HUES64 (cell line): ENCODE measurements at regions not wholly inside any gene's neighbourhood (a gene's known extent, or its start where the extent isn't known, plus 50 kb on each side); places are given as distances from the start of the nearest gene placed in this dataset.

Source experiments
- H3K27ac ChIP-seq: 2 replicates; pipeline ENCODE4 v1.7.0; 2013; ENCODE audit warnings: low read depth, low read length, inconsistent platforms
- H3K27me3 ChIP-seq: 2 replicates; pipeline ENCODE4 v1.6.1; 2013; ENCODE audit warnings: mild to moderate bottlenecking, low read length; ENCODE audit not compliant: insufficient read depth
- H3K36me3 ChIP-seq: 2 replicates; pipeline ENCODE4 v1.6.1; 2013; ENCODE audit warnings: mild to moderate bottlenecking, low read length; ENCODE audit not compliant: insufficient read depth
- H3K4me1 ChIP-seq: 2 replicates; pipeline ENCODE4 v1.6.1; 2013; ENCODE audit warnings: mild to moderate bottlenecking, low read length, moderate library complexity; ENCODE audit not compliant: insufficient read depth
- H3K4me3 ChIP-seq: 2 replicates; pipeline ENCODE4 v1.5.1; 2013; ENCODE audit warnings: mild to moderate bottlenecking, low read length, moderate library complexity
- H3K9ac ChIP-seq: 2 replicates; pipeline ENCODE4 v1.6.1; 2013; ENCODE audit warnings: mild to moderate bottlenecking, low read depth, low read length
- H3K9me3 ChIP-seq: 2 replicates; pipeline ENCODE4 v1.6.1; 2013; ENCODE audit warnings: low read depth, low read length; ENCODE audit not compliant: insufficient read depth
- WGBS: fragments of 150-250, 120-280 bp; methylation state at CpG from one replicate; pipeline ENCODE4 v1.1.7; 2013; ENCODE audit warnings: missing lambda C conversion rate; 5-methylcytosine and 5-hydroxymethylcytosine counted together

GRCh38 chr13:82614086-82614485 lies 1268.2 kb downstream of the SLITRK1 start:
- no peak overlapping the region for H3K27ac ChIP-seq
- no peaks in the 10 kb centered on the region for H3K27me3 ChIP-seq
- H3K9me3 ChIP-seq, result no peaks in the 10 kb centered on the region
- H3K4me3 ChIP-seq, result no peak overlapping the region
- H3K9ac ChIP-seq, result no peak overlapping the region
- H3K4me1 ChIP-seq, result no peaks in the 10 kb centered on the region
- no peaks in the 10 kb centered on the region for H3K36me3 ChIP-seq
- WGBS, result 85% methylated on average over 2 of the region's 2 CpGs

DNA sequence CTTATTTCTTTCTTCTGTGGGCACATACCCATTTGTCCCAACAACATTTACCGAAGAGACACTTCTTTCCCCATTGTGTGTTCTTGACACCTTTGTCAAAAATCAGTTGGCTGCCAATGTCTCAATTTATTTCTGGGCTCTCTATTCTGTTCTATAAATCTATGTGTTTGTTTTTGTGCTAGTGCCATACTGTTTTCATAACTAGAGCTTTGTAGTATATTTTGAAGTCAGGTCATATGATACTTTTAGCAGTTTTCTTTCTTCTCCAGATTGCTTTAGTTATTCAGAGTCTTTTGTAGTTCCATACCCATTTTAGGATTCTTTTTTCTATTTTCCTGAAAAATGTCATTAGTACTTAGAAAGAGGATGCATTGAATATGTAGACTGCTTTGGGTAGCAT lies 1276.3 kb downstream of the SLITRK1 start:
- H3K9me3 ChIP-seq, result peaks cover 29% of the 10 kb centered on the region
- peaks cover 7% of the 10 kb centered on the region for H3K27me3 ChIP-seq
- 100% methylated on average over 1 of the region's 1 CpG for WGBS
- H3K9ac ChIP-seq, result no peak overlapping the region
- H3K36me3 ChIP-seq, result no peaks in the 10 kb centered on the region
- no peak overlapping the region for H3K4me3 ChIP-seq
- H3K4me1 ChIP-seq, result no peaks in the 10 kb centered on the region
- no peak overlapping the region for H3K27ac ChIP-seq

DNA sequence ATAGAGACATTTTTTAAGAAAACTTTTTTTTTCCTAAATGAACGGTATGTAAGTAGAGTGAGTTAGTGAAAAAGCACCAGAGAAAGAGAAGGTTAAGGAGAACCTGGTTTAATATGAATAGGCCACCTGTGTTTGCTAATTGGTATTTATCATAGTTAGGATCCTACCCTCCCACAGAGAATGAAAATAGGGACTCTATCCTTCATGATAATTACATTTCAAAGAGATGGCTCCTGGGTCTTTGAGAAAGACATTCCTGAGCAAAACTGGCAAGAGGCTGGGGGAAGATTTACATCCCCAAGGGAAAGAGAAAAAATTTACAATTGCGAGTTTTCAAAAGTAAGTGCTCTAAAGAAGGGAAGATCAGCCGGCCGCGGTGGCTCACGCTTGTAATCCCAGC lies 1284.5 kb downstream of the SLITRK1 start:
- Histone ChIP-seq H3K36me3 (no peaks in the 10 kb centered on the region), H3K27ac (no peak overlapping the region), H3K27me3 (peaks cover 86% of the 10 kb centered on the region), H3K9ac (no peak overlapping the region), H3K9me3 (peaks cover 4% of the 10 kb centered on the region; the same call in 1 of the 2 replicates), H3K4me3 (no peak overlapping the region), H3K4me1 (peaks cover 5% of the 10 kb centered on the region)
- 6% methylated on average over 6 of the region's 6 CpGs for WGBS

DNA sequence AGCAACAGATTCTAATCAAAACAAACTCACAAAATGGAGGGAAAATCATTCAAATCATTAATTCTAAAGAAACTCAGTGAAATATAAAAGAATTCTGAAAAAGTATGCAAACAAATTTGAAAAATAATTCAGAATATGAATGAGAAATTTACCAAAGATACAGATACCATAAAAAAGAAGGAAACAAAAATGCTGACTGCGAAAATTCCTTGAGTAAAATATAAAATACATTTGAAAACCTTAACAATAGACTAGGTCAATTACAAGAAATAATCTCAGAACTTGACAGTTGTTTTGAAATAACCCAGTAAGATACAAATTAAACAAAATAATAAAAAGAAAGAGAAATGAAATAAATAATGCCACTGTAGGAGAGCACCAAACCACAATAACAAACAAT lies 1289.0 kb downstream of the SLITRK1 start:
- no peak overlapping the region for H3K27ac ChIP-seq
- H3K36me3 ChIP-seq, result no peaks in the 10 kb centered on the region
- H3K9me3 ChIP-seq, result peaks cover 4% of the 10 kb centered on the region; the same call in 1 of the 2 replicates
- peaks cover 63% of the 10 kb centered on the region for H3K27me3 ChIP-seq
- H3K4me1 ChIP-seq, result peaks cover 5% of the 10 kb centered on the region
- WGBS, result no CpG with 5 or more reads among the region's 1 CpG
- H3K9ac ChIP-seq, result no peak overlapping the region
- no peak overlapping the region for H3K4me3 ChIP-seq

- Histone ChIP-seq H3K9me3 (peaks cover 15% of the 10 kb centered on the region; the same call in 1 of the 2 replicates), H3K4me1 (no peaks in the 10 kb centered on the region), H3K36me3 (no peaks in the 10 kb centered on the region), H3K9ac (no peak overlapping the region), H3K27me3 (no peaks in the 10 kb centered on the region), H3K4me3 (no peak overlapping the region), H3K27ac (no peak overlapping the region)
- WGBS, result 77% methylated on average over 3 of the region's 3 CpGs
Observed at GRCh38 chr13:82571653-82572052, 1310.6 kb downstream of the SLITRK1 start.

DNA sequence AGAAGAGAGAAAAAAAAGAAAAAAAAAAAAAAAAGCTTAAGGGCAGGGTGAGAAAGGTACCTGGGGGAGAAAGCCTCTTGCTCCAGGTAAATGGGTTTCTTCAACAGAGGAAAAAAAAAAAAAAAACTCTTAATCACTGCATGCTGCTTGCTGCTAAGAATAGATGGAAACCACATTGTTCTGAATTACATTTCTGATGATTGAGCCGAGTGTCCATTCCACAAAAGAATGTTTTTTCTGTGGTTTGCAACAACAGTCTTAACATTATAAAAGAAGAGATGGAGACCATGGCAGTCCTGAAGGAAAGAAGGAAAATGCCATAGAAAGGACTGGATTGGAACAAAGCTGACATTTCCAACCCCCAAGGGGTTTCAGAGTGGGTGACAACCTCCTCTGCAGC lies 1312.7 kb downstream of the SLITRK1 start:
- H3K4me1 ChIP-seq, result no peaks in the 10 kb centered on the region
- no peaks in the 10 kb centered on the region for H3K9me3 ChIP-seq
- H3K9ac ChIP-seq, result no peak overlapping the region
- H3K27ac ChIP-seq, result no peak overlapping the region
- no peaks in the 10 kb centered on the region for H3K36me3 ChIP-seq
- H3K27me3 ChIP-seq, result no peaks in the 10 kb centered on the region
- WGBS, result 91% methylated on average over 1 of the region's 1 CpG
- H3K4me3 ChIP-seq, result no peak overlapping the region

DNA sequence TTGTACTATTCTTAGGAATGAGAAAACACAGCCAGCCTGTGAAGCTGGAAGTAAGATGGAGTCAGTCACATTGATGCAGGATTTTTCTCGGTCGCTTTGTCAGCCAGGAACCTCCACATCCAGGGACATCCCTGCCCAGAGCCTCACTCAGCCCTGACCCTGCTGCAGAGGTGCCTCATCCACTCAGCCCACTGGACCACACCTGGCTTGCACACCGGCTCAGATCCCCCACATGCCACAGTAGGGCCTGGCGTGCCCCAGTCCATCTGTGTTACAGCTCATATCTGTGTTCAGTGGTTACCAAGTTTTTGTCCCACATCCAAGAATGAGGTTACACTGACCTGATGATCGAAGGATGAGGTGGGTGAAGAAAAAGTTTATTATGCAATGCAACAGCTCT lies 1315.4 kb downstream of the SLITRK1 start:
- Histone ChIP-seq H3K4me3 (no peak overlapping the region), H3K9me3 (no peaks in the 10 kb centered on the region), H3K9ac (no peak overlapping the region), H3K27me3 (no peaks in the 10 kb centered on the region), H3K36me3 (no peaks in the 10 kb centered on the region), H3K27ac (no peak overlapping the region), H3K4me1 (no peaks in the 10 kb centered on the region)
- 92% methylated on average over 5 of the region's 5 CpGs for WGBS

- Histone ChIP-seq H3K9ac (no peak overlapping the region), H3K27ac (no peak overlapping the region), H3K36me3 (no peaks in the 10 kb centered on the region), H3K4me1 (no peaks in the 10 kb centered on the region), H3K27me3 (no peaks in the 10 kb centered on the region), H3K9me3 (no peaks in the 10 kb centered on the region), H3K4me3 (no peak overlapping the region)
- 80% methylated on average over 7 of the region's 7 CpGs for WGBS
Observed at GRCh38 chr13:82565201-82565600, 1317.1 kb downstream of the SLITRK1 start.

DNA sequence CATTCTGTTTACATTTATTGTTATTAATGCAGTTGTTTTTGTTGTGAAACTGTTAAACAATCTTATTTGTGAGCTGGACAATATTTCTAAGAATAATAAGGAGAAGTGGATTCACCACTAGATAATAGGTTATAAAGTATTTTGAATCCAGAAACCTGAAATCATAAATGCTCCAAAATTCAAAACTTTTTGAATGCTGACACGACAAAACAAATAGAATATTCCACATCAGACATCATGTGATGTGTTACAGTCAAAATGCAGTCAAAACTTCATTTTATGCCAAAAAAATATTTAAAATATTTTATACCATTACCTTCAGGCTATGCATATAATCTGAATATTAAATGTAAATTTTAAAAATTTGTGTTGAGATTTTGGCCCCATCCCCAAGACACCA lies 1321.4 kb downstream of the SLITRK1 start:
- Histone ChIP-seq H3K27ac (no peak overlapping the region), H3K27me3 (no peaks in the 10 kb centered on the region), H3K9me3 (no peaks in the 10 kb centered on the region), H3K9ac (no peak overlapping the region), H3K36me3 (no peaks in the 10 kb centered on the region), H3K4me1 (no peaks in the 10 kb centered on the region), H3K4me3 (no peak overlapping the region)
- 94% methylated on average over 1 of the region's 1 CpG for WGBS

GRCh38 chr13:82522872-82523271 lies 1359.4 kb downstream of the SLITRK1 start:
- no peaks in the 10 kb centered on the region for H3K9me3 ChIP-seq
- no peak overlapping the region for H3K27ac ChIP-seq
- no peaks in the 10 kb centered on the region for H3K4me1 ChIP-seq
- H3K9ac ChIP-seq, result no peak overlapping the region
- 89% methylated on average over 1 of the region's 1 CpG for WGBS
- no peaks in the 10 kb centered on the region for H3K27me3 ChIP-seq
- no peaks in the 10 kb centered on the region for H3K36me3 ChIP-seq
- H3K4me3 ChIP-seq, result no peak overlapping the region

GRCh38 chr13:82506805-82507414 lies 1375.4 kb downstream of the SLITRK1 start:
- Histone ChIP-seq H3K27ac (no peak overlapping the region), H3K9me3 (no peaks in the 10 kb centered on the region), H3K36me3 (no peaks in the 10 kb centered on the region), H3K4me1 (peaks cover 9% of the 10 kb centered on the region; the same call in 1 of the 2 replicates), H3K4me3 (no peak overlapping the region), H3K27me3 (no peaks in the 10 kb centered on the region), H3K9ac (no peak overlapping the region)
- WGBS, result no CpG with 5 or more reads among the region's 1 CpG

DNA sequence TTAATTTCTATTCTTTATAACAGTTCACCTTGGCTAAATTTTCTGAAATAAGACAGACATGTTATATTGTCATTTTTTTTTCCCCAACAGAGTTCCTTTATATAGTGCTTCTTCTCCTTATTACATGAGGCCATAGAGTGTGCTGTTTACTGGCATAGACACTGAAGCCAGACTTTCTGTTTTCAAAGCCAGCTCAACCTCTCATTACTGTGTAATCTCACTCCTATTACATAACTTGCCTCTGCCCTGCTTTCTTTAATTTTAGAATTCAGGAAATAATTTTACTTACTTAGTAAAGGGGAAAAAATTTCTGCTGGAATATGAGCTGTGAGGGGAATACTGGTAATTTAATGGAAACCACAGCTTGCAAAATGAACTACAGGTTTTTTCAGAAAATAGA lies 1380.4 kb downstream of the SLITRK1 start:
- Histone ChIP-seq H3K4me3 (no peak overlapping the region), H3K9me3 (no peaks in the 10 kb centered on the region), H3K27me3 (no peaks in the 10 kb centered on the region), H3K27ac (no peak overlapping the region), H3K4me1 (peaks cover 9% of the 10 kb centered on the region; the same call in 1 of the 2 replicates), H3K9ac (no peak overlapping the region), H3K36me3 (no peaks in the 10 kb centered on the region)
